HG02763 (cell line): ENCODE measurements at regions not wholly inside any gene's neighbourhood (a gene's known extent, or its start where the extent isn't known, plus 50 kb on each side); places are given as distances from the start of the nearest gene placed in this dataset.

Experiments used
- ATAC-seq: cut with Tn5 transposase; IDR thresholded peaks from one replicate; pipeline ENCODE4 v1.9.1; 2021; ENCODE audit warnings: mild to moderate bottlenecking, moderate library complexity; ENCODE audit not compliant: unreplicated experiment

DNA sequence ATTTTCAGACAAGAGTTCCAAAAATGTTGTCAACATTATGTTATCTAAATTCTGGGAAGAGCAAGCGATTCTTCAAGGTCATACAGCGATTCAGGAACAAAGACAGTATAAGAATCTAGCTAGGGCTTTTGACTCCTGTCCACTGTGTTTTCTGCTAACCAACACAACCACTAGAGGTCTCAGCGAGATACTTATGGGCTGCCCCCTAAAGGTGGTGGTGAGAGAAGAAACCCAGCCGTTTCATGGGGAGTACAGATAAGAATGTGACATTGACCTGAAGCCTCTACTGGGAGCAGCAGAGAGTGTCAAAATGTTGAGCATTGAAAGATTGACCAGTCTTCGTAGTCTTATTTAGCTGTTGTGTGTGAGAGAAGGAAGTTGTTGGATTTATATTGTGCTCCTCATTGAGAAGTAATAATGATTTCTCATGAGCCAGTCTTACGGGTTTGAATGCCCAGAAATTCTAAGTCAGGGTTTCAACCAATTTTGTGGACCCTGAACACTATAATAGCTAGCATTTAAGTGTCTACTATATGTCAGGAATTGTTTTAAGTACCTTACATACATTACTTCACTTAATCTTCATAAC lies 168.3 kb downstream of the SPRY1 start:
- peak; percentile 99 for ATAC-seq

DNA sequence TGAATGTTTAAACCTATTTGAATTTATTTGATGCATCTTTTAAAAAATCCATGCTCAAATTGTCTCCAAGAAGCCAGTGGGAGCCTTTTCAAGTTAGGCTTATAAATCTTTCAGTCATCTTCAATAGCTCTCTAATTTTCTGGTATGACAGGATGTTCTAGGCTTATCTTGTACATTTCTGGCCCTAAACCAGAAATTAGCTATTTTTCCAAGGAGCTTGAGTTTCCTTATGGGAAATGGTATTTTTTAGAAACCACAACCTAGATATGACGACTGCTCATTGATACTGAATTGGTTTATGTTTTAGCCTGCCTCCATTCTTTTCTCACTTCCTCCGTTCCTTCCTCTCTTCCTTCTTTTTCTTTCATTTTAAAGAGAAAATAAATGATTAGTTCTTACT lies 172.3 kb downstream of the SPRY1 start:
- no peak for ATAC-seq

DNA sequence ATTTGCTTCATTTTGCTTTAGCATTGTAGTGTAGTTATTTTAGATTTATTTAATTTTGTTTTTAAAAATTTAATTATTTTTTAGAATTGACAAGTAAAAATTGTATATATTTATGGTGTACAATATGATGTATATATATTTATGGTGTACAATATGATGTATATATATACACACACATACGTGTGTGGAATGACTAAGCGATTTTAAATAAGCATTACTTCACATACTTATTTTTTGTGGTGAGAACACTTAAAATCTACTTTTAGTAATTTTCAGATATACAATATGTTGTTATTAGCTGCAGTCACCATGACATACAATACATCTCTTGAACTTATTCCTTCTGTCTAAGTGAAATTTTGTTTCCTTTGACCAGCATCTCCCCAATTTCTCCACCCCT lies 172.9 kb downstream of the SPRY1 start:
- no peak for ATAC-seq

DNA sequence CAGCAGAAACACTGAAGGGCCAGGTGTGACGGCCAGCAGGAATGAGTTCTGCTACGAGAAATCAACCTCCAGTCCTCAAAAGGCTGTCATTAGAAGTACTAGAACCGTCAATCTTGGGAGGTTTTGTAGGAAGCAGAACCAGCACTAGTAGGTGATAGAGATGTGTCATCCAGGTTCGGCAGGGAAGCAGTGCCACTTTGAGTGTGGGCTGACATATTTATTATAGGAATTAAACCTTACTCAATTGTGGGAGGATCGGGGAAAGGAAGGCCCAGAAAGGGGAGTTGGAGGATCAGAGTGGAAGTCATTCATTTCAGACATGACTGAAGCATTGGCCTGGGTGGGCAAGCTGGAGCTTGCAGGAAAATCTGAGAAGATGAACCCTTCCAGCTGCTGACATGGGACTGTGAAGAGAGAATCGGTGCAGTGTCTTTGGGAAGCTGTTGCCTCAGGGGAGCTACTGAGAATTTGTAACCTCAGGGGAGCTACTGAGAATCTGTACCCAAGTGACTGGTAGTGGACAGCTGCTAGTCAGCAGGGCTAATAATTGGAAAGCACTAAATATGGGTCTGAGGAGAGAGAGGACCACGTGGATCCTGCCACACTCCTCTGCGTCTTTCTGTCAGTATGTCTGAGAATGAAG lies 177.4 kb downstream of the SPRY1 start:
- ATAC-seq: no peak

DNA sequence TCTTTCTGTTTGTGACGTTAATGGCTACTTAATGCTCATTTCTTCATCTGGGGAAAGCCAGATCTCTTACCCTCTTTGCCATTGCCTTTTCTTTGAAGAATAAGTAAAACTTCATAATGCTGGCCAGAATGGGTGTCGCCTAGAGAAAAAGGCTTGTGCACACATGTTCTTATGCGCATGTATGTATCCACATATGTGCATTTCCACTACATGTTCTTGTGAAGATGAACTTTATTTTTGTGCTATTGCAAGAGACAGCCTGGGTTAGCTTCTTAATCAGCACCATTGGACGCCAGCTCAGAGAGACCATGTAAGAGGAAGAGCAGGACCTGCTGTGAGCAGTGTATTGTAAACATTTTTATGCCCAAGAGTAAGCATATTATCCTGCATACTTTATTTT lies 178.7 kb downstream of the SPRY1 start:
- no peak for ATAC-seq

DNA sequence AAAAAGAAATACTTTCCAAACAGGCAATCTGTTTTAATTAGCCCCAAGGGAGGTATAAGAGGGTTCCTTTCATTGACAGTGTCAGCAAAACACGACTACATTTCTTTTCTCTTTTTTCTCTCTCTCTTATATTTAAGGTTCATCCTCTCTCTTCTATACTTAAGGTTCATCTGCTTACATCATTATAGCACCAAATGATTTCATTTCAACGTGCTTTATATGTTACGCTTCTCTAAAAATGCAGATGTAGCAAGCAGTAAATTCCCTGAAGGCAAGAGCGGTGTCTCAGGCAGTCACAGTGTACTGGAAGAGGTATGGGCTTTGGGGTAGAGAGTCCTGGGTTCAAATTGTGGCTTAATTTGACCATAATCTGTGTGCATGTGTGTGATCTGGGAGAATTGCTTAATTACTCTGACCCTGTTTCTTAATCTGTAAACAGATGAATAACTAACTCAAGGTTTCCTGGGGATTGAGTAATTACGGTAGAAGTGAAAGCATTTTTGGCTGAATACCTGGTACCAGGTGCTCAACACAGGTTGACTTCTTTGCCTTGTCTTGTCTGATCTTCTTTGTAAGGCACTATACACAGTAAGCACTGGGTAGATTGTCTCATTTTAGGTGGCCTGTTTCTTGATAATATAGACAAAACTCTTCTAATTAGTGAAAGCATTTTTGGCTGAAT lies 180.8 kb downstream of the SPRY1 start:
- ATAC-seq: no peak

DNA sequence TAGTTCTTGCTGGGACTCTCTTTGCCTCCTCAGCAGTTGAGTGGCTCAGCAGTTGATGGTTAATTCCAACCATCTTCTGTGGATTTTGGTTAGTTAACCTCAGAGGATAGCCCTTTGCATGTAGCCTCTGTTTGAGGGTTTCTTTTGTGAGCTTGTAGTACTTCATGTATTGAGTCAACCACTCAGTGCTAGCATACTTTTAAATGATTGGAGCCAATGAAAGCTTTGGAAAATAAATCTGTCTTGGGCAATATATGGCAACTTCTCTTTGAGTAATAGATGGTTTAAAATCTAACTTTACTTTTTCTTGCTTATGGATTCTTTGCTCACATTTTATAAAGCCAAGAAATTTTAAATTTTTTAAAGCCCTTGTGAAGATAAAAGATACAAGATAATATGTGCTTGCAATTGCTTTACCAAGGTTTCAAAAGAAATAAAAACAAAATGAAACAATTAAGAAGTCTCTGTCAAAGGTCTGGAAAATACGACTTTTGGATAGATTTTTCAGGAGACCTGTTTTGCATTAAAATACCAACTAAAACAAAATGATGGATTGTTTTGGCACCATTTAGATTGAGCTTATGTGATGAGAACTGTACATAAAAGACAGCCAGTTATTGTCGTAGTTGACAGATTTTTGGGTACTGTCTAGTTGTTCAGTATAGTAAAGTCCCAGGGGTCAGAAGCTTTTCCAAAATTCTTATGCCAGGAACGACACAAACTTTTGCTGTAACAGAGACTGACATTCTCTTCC lies 181.9 kb downstream of the SPRY1 start:
- ATAC-seq: no peak

DNA sequence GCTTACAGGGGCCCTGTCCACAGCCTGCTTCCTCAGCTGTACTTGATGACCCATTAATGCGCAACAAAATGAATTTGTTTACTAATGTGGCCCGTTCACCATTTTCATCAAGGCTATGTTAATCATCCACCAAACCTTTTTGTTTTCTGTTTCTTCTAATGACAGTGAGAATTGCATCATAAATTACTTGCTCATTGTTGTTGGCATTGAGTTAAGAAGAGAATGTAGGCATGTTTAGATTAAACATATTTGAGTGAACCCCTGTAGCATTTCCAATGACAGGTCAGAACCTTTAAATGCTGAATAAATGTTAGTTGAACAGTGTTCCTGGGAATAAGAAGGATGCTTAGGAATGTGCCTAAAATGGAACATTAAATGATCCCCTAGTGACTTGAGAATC lies 183.4 kb downstream of the SPRY1 start:
- ATAC-seq: no peak

DNA sequence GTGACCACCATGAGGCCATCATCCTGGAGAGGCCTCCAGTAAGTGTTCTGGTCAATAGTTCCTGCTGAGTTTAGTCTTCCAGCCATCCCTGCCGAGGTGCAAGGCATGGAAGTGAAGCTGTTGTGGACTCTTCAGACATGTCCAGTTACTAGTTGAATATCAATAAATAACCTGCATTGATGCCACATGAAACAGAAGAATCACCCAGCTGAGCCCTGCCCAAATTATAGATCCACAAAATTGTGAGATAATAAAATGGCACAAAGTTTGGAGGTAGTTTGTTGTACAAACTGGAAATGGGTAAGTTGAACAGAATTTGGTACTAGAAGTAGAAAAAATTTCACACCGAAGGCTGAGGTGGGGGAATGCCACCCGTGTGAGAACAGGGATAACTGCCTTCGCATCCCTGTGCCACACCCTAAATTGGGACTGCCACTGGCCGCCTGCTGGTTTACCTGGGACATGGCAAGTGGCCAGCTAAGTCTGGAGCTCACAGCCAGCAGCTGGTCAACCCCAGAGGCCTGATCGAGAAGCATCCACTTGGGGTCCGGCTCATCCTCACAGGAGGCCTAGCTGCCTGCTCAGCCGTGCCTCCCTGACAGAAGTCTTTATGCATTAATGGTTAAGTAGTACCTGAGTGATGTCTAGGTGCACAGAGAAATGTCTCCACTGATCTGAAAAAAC lies 184.5 kb downstream of the SPRY1 start:
- no peak for ATAC-seq

DNA sequence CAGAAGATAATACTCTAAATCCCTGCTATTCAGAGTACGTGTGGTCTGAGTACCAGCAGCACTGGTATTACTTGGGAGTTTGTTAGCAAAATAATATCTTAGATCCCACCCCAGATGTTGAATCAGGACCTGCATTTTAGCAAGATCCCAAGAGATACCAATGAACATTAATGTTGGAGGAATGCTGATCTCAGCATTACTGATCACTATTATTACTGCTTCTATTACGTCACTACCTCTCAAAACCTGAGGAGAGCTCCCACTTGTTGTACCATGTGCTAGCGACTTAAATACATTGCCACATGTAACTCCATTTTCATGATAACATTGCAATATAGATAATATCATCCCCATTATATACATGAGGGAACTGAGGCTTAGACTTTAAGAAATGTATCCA lies 185.2 kb downstream of the SPRY1 start:
- no peak for ATAC-seq

DNA sequence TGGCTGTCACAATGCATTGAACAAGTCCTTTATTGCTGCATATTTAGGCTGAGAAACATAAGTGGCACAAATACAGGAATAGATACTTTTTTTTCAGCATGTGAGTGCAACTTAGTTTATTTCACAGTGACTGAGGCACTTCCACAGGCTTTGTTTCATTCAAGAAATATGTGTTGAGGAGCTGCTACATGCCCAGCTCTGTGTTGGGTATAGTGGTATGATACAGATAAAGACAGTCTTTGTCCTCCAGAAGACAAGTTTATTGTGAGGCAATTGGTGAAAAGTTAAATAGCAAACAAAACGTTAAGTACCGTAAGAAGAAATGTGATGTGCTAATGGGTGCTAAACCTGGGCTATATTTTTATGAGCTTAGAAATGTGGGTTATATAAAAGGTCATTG lies 186.4 kb downstream of the SPRY1 start:
- no peak for ATAC-seq

DNA sequence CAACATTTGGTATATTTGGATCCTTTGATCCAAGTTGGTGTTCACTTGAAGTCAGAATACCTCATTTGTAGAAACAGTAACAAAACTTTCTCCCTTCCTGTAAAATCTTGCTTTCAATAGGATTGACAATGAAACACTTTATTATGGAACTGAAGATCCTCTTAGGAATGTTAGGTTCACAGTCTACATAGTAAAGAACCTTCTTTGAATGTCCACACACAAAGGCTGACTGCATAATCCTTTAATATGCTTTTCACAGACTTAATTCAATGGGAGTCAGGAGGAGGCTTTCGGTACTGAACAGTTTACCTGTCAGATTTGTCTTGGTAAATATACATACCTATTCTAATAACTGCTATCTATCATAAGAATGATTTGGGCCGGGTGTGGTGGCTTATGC lies 188.5 kb downstream of the SPRY1 start:
- no peak for ATAC-seq

DNA sequence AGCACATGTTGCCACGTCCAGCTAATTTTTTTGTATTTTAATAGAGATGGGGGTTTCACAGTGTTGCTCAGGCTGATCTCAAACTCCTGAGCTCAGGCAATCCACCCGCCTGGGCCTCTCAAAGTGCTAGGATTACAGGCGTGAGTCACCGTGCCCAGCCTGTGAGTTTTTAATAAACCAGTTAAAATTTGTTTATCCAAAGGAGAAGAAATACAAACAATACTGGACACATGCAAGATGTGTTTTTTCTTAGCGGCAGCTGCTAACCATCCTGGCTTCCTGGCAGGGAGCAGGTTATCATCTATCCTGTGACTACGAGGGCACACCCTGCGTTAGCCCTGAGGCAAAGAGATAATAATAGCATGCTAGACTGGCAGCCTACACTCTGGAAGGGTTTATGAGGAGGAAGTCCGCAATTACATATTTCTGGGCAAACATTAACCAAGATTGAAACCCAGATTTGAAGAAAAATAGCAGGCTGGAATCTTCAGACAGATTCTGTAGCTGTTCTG lies 191.4 kb downstream of the SPRY1 start:
- ATAC-seq: peak; percentile 13

DNA sequence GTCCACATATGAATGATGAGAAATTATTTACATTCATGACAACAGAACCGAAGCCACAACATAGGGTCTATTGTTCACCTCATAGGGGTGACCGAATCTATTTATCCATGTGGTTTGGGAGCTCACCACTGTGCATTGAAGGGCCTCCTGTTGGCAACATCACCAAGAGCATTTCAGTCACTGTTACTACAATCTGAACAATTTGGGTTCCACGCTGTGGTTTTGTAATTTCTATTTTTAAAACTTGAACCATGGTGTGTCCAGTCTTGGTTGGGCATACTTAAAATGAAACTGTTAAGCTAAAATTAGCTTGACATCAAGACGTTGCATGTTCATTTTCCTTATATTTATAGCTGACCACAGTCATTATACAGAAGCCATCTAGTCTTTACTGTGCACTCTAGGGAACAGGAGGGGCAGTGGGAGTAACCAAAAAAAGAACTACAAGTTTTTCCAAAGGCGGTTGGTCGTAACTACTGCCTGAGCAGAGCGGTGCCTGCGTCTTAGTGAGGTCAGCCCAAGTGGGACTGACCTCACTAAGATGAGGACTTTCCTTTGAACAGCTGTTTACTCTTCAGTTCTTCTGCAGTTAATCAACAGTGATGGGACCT lies 192.1 kb downstream of the SPRY1 start:
- ATAC-seq: peak; percentile 76

DNA sequence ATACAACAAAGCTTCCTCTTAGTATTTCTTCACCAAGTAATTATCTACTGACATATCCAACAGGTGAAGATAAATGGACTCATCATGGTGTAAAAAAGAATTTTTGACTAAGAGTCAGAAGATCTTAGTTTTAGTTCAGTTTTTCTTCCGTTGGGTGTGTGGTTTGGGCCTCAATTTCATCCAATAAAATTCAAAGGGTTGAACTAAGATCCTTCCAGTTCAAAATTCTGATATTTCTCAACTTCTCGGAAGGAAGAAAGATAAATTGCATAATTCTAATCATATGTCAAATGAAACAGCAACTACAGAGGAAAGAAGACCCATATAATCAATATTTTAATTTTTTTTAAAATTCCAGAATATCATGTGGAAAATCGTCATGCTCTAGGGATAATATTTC lies 192.7 kb downstream of the SPRY1 start:
- ATAC-seq: no peak

DNA sequence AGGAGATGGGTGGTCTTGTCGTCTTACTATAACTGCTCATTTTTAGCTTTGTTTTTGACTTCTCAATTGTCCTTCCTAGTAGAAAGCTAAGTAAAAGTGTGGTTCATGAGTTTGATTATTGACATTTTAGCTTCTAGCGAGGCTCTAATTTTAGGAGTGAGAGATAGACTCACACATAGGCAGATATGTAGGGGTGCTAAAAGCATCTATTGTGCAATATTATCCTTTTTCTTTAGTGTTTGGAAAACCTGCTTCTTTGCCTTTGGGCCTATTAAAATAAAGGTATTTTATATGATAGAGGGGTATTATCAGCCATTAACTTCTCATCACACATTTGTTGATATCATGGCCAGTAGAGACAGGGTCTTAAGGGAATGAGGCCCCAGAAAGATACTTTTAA lies 195.3 kb downstream of the SPRY1 start:
- no peak for ATAC-seq

DNA sequence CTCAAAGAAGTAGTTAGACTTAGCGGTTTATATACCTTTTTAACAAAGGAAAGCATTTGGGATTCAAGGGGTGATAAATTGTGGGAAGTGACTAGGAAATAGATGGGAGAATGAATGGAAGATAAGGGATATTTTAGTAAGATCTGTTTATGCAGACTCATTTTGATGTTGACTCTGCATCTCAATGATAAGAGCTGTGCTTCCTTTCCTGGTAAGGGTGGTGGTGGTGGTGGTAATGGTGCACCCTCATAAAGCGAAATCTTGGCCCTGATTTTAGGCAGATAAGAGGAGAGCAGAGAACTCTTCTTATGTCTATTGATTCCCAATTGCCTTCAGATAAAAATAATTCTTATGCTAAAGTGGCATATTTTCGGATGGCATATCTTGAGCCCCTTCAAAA lies 197.1 kb downstream of the SPRY1 start:
- no peak for ATAC-seq

DNA sequence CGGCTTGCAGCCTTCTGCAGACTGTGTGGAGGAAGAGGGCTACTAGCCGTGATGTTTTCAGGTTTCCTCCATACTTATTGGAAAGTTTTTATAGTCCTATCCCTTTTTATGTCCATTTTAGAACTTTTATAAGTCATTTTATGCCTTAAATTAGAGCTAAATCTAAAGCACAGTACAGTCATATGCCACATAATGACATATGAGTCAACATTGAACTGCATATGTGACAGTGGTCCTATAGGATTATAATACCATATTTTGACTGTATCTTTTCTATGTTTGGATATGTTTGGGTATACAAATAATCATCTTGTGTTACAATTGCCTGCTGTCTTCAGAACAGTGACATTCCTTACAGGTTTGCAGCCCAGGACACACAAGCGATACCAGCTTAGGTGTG lies 200.2 kb downstream of the SPRY1 start:
- no peak for ATAC-seq

DNA sequence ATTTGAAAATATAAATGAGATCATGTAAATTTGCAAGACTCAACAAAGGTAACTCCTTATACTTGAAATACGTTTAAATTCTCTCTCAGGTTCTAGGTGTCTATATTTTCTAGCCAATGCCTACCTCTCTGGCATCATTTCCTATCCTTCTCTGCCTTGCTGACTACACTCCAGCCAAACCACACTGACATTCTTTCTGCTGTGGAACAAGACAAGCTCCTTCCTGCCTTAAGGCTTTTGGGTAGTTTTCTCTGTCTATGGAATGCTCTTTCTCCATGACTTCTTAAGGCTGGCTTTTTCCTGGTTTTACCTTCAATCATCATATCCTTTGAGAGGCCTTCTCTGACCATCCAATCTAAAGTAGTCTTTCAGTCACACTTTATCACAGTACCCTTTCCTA lies 201.0 kb downstream of the SPRY1 start:
- no peak for ATAC-seq

DNA sequence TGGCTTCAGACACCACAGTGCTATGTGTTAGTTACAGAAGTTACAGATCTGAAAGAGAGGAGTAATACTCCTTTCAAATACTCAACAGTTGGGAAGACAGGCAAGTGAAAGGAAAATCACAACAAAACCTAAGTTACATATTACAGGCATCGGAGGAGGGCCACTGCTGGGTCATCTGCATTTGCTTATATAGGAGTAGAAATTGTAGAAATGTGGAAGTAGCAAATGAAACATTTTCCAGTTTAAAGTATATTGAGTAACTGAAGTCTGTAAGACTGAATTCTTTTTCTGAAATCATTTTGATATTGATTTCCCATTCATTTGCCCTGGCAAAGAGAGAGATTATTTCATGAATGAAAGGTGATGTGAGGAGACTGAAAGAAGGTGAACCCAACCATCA lies 201.7 kb downstream of the SPRY1 start:
- ATAC-seq: no peak
